HS-27A (cell line): ENCODE measurements at regions not wholly inside any gene's neighbourhood (a gene's known extent, or its start where the extent isn't known, plus 50 kb on each side); places are given as distances from the start of the nearest gene placed in this dataset.

Experiments used
- DNase-seq: peaks from one replicate; pipeline ENCODE4 v3.0.0-alpha.2; 2012; ENCODE audit warnings: low read depth, missing footprints

DNA sequence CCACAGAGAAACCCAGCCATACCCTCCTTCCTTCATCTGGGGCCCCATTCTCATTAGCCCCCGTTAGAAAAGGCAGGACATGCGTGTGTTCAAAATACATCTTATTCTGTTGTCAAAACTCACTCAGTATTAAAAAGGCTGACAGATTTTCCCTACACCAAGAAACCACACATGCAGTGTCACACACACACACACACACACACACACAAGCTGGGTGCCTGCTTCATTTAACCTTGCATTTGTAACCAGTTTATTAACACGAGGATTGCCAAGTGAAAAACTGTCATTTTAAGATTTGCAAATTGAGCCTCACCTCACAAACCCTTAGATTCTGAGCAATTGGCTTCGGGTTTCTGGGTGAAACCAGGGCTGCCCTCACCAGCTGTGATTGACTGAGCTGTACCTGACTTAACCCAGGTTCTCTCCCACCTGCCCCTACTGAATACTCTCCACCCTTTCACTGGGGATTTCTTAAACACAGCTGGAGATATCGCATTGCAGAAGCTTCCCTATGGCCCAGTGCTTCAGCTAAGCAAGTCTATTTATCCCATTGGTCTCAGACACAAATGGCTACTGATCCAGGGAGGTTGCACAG lies 172.7 kb upstream of the ZNF507 start:
- DNase-seq, result no peak

DNA sequence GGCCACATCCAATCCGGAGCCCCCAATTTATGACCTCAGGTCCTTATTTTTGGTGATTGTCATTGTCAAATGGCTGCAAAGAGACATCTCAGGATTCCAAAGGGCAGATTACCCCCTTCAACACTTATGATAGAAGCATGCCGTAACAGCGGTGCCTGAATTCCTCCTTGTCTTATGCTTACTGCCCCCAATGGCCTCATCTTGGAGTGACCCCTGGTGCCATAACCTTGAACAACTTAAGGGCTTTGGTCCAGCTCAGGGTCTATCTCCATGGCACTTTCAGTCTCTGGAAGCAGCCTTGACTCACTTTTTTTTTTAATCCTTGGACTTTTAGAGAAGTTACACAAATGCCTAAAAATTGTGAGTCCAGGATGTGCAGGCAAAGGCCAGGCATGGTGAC lies 171.6 kb upstream of the ZNF507 start:
- no peak for DNase-seq

- DNase-seq, result no peak
Observed at GRCh38 chr19:32174386-32175113, 170.9 kb upstream of the ZNF507 start.

DNA sequence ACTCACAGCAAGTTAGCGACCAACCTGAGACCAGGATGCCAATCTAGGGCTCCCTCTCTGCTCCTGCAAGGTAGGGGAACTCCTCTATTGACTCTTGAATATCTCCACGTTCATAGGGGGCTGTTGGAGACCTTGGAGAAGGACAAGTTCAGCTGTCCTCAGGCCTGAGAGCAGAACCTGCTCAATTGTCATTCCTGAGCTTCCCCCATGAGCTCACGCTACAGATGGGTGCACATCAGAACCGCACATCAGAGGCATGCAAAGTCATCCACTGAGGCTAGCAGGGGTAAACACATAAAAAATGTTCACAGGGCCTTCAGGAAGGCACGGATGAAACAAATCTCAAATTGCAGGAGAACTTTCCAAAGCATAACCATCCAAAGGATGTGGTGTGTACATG lies 168.8 kb upstream of the ZNF507 start:
- no peak for DNase-seq

GRCh38 chr19:32177686-32178085 lies 167.7 kb upstream of the ZNF507 start:
- DNase-seq, result no peak

GRCh38 chr19:32178401-32178800 lies 167.0 kb upstream of the ZNF507 start:
- no peak for DNase-seq

- DNase-seq, result no peak
Observed at GRCh38 chr19:32178956-32179355, 166.5 kb upstream of the ZNF507 start.

- DNase-seq, result no peak
Observed at GRCh38 chr19:32181216-32181920, 164.0 kb upstream of the ZNF507 start.

GRCh38 chr19:32186542-32187330 lies 158.7 kb upstream of the ZNF507 start:
- no peak for DNase-seq

- no peak for DNase-seq
Observed at GRCh38 chr19:32188921-32189320, 156.5 kb upstream of the ZNF507 start.

DNA sequence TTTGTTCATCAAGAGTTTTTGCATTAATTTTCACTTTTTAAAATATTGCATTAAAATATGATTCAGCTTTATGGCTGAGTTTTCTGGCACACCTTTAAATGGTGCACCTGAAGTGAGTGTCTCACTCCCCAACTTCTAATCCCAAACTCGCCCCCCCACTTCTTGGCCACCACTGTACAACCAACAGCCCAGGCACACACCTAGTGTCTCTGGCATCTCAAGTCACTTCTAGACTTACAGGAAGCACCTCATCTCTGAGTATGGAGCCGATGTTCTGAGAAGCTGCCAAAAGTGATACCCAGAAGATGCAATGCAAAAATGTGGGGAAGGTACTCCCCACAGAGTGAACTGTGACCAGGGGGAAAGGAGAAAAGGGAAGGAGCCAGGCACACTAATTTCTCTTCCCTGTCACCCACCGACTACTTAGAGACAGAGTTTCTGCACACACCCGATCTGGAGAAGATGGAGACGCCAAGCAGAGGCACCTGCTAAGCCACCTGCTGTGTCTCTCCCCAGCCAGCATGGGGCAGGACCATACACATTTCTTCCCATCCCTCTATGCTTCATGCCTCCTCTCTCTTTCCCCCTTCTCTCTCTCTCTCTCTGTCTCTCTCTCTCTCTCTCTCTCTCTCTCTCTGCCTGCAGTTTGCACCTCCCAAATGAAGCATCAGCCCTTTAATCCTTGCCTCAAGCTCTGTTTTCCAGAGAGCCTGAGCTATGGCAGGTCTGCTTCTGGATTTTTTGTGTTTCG lies 155.3 kb upstream of the ZNF507 start:
- no peak for DNase-seq

- no peak for DNase-seq
Observed at GRCh38 chr19:32191921-32192320, 153.5 kb upstream of the ZNF507 start.

DNA sequence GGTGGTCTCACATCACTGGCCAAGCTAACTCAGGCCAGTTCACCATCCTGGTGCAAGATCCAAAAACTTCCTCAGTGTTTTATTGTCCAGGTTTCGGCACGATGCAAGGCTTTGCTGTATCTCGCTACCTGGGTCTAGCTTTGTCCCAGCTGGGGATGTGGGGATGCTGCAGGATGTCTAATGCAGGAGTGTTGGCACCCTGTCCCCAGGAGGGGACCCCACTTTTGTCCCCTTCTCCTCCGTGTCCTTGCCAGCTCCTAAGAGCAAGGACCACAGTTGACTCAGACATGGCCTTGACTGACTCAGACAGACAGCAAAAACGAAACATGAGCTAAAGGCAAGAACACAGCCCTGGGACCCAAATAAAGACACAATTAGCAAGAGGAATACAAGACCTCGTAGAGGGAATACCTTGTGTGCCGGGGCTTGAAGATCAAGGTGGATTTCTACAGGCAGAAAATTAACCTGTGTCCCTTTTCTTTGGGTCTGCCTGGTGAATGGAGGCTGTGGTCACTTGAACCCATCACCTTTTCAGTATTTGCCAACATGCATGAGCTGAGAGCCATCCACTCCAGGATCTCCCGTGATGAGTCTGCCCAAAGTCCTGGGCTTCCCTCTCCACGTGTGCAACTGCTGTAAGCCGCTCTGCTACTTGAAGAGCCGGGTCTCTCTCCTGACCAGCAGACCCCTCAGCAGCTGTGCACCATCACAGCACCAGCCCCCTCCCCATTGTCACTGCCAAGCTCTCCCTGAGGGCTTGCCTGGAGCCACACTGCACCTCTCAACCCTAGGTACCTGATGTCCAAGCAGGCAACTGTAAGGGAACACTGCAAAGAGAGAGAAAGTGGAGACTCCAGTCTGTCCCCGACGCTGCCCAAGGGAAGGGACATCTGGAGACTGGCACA lies 149.5 kb upstream of the ZNF507 start:
- DNase-seq, result no peak

DNA sequence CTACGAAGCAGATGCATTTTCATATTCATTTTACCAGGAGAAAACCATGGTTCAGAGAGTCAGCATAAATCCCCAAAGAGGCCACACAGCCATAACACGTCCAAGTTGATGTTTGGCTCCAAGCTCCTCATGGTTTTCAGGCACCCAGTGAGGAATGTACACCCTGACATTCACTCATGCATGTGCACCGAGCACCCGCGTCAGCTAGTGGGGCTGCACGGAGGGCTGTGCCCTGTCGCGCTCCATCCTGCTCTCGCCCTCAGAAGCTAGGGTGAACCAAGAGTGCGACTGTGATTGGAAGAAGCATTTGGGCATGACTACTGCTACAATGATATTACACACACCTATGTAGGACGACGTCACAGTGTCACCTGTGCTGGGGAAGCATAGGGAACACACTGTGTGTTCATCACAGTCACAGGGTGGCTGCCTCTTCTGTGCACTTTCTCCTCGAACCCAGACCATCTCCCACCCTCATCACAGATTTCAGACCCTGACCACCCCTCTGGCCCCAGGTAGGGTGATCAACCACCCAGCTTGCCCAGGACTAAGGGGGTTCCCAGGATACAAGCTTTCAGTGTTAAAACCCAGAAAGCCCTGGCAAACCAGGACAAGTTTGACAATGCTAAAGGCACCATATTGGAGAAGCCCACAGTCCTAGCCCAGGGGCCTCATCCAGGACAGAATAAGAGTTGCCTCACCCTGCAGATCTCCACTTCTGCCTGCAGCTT lies 148.6 kb upstream of the ZNF507 start:
- DNase-seq, result no peak

DNA sequence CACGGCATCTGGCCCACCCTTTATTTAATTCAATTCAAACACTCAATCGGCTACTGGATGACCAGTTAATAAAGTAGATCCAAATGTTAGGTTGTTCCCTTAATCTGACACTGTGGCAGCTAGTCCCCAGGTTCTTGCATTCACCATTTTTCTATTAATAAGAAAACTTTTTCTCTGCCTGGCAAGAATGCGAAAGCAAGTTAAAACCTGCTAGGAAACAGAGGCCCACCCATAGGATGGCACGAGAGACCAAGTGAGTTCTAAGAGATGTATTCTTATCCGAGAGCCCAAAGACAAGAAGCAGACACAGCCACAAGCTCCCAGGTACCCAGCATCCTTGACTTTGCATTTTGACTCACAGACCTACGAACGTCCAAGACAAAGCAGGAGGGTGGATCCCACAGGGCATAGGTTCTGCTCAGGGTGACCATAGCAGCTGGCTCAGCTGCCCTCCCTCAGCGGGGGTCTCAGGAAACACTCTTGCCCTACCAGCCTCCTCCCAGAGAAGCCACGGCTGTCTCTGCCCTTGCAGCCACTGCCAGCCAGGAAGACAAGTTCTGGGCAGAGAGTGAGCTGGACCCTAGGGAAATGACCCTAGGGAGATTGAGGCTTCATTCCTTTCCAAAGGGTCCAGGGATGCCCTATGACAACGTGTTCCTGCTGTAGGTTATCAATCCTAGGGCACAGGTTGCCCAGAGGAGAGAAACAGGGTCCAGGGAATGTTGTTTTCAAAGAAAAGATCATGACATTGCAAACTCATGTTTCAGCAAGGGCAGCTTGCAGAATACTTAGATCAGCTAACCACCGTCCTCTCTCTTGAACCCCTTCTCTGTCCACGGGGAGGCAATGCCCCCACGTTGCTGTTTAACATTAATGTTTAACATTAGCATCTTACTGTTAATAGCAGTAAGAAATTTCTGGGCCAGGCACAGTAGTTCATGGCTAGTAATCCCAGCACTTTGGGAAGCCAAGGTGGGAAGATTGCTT lies 147.2 kb upstream of the ZNF507 start:
- DNase-seq, result no peak

- DNase-seq, result no peak
Observed at GRCh38 chr19:32199501-32200040, 145.8 kb upstream of the ZNF507 start.

DNA sequence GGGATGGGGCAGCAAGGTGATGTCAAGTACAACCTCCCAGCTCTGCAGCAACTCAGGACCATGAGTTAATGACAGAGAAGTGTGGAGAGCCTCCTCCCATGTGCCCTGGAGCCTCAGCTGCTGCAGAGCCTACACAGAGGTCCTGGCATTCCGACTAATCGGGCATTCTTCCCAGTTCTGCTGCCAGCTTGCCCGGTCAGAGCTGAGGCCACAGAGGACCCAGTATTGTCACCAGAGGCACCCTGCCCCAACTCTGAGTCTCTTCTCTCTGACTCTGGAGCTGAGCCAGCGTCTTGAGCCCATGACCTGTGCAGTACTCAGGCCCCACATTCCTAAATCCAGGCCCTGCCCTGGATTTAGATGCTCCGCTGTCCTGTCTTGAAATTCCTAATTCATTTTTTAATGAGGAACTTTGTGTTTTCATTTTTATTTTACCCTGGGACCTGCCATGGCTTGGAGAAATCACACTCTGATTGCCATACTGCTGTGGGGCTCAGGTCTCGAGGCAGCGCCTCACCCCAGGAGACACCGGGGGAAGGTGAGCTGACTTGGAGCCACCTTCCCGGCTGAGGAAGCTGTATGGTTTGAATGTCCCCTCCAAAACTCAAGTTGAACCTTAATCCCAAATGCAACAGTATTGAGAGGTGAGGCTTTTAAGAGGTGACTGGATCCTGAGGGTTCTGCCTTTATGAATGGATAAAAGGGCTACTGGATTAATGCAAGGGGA lies 144.9 kb upstream of the ZNF507 start:
- DNase-seq, result no peak

- no peak for DNase-seq
Observed at GRCh38 chr19:32201211-32201610, 144.2 kb upstream of the ZNF507 start.
